ENCODE measurements at regions not wholly inside any gene's neighbourhood (a gene's known extent, or its start where the extent isn't known, plus 50 kb on each side); places are given as distances from the start of the nearest gene placed in this dataset.

GRCh38 chr3:188940573-188940932 lies 231.2 kb upstream of the TPRG1 start:
- peak in 1 of 3 donors; percentile 53 for DNase-seq

GRCh38 chr3:188941103-188941502 lies 230.7 kb upstream of the TPRG1 start:
- DNase-seq: peak; percentile 84 to 91 (median 89)

GRCh38 chr3:188942191-188942590 lies 229.6 kb upstream of the TPRG1 start:
- DNase-seq: no peak

GRCh38 chr3:188943591-188943990 lies 228.2 kb upstream of the TPRG1 start:
- peak in 1 of 3 donors; percentile 53 for DNase-seq

GRCh38 chr3:188944108-188944507 lies 227.7 kb upstream of the TPRG1 start:
- DNase-seq: no peak

- peak; percentile 69 to 84 (median 78) for DNase-seq
Observed at GRCh38 chr3:188946351-188947240, 225.2 kb upstream of the TPRG1 start.

GRCh38 chr3:188947401-188948280 lies 224.1 kb upstream of the TPRG1 start:
- peak; percentile 71 to 82 (median 74) for DNase-seq

GRCh38 chr3:188948281-188948996 lies 223.3 kb upstream of the TPRG1 start:
- peak in 2 of 3 donors; percentile 75 to 81 for DNase-seq

GRCh38 chr3:188948997-188949389 lies 222.8 kb upstream of the TPRG1 start:
- peak; percentile 91 to 98 (median 96) for DNase-seq

GRCh38 chr3:188949456-188949855 lies 222.3 kb upstream of the TPRG1 start:
- peak in 1 of 3 donors; percentile 48 for DNase-seq

- peak; percentile 79 to 92 (median 85) for DNase-seq
Observed at GRCh38 chr3:188949996-188950395, 221.8 kb upstream of the TPRG1 start.

GRCh38 chr3:188950832-188951489 lies 220.8 kb upstream of the TPRG1 start:
- peak; percentile 87 to 97 (median 94) for DNase-seq

GRCh38 chr3:188951734-188952133 lies 220.0 kb upstream of the TPRG1 start:
- no peak for DNase-seq

- DNase-seq: peak; percentile 92 to 96 (median 94)
Observed at GRCh38 chr3:188954590-188955208, 217.1 kb upstream of the TPRG1 start.

- no peak for DNase-seq
Observed at GRCh38 chr3:188955919-188956318, 215.9 kb upstream of the TPRG1 start.

GRCh38 chr3:188956839-188957489 lies 214.8 kb upstream of the TPRG1 start:
- DNase-seq: peak; percentile 83 to 90 (median 87)

- DNase-seq: no peak
Observed at GRCh38 chr3:188959013-188959412, 212.8 kb upstream of the TPRG1 start.

- DNase-seq: no peak
Observed at GRCh38 chr3:188962253-188963247, 209.2 kb upstream of the TPRG1 start.

GRCh38 chr3:188964957-188965356 lies 206.8 kb upstream of the TPRG1 start:
- DNase-seq: no peak

GRCh38 chr3:188972310-188972709 lies 199.5 kb upstream of the TPRG1 start:
- DNase-seq: peak in 2 of 3 donors; percentile 18 to 19

Data from suppressor macrophage treated with lipopolysaccharide for 1 hour (primary cell).